Naive thymus-derived CD8-positive, alpha-beta T cell (primary cell): ENCODE measurements at regions not wholly inside any gene's neighbourhood (a gene's known extent, or its start where the extent isn't known, plus 50 kb on each side); places are given as distances from the start of the nearest gene placed in this dataset.
"Not testable (repeated sequence)": the region's sequence is repeated elsewhere in the genome, so short reads cannot be mapped to it uniquely, and the experiment has no call there.

ENCODE experiments used
- ATAC-seq, 2 donors: fragments of 150-1000 bp; cut with Tn5 transposase in 1 of 2; sonication (Bioruptor Pico), chemical (Tn5 transposase) in 1 of 2; 1 replicate in 1 of 2; 2 replicates in 1 of 2; pipeline ENCODE4 v1.10.0; 2021; ENCODE audit warnings: mild to moderate bottlenecking in 2 of 2, moderate library complexity in 2 of 2
- POLR2A ChIA-PET: fragments of 350-600 bp; sonication (Branson Sonifier 250); formaldehyde crosslinking; loops from one replicate; lab custom pipeline; 2021; ENCODE audit warnings: antibody characterized with exemption; lab: Charles Lee
- DNase-seq, 10 donors: peaks; one replicate each; pipeline versions ENCODE4 v3.0.0 to v3.0.0-alpha.2; 2020 to 2022
- H3K27ac Mint-ChIP-seq, 10 donors: one replicate each; pipeline ENCODE4 v1.8.0; 2020 to 2022; ENCODE audit warnings: mild to moderate bottlenecking in 10 of 10, mixed read lengths in 10 of 10, moderate library complexity in 4 of 10, inconsistent platforms in 1 of 10
- H3K27me3 Mint-ChIP-seq, 5 donors: one replicate each; pipeline ENCODE4 v1.8.0; 2021 to 2022; ENCODE audit warnings: mixed read lengths in 5 of 5
- H3K36me3 Mint-ChIP-seq, 3 donors: one replicate each; pipeline ENCODE4 v1.8.0; 2020 to 2022; ENCODE audit warnings: mixed read lengths in 3 of 3, mild to moderate bottlenecking in 2 of 3, inconsistent platforms in 1 of 3
- H3K4me1 Mint-ChIP-seq, 4 donors: one replicate each; pipeline ENCODE4 v1.8.0; 2021 to 2022; ENCODE audit warnings: mixed read lengths in 4 of 4
- H3K4me3 Mint-ChIP-seq, 10 donors: one replicate each; pipeline ENCODE4 v1.8.0; 2020 to 2022; ENCODE audit warnings: mild to moderate bottlenecking in 10 of 10, mixed read lengths in 10 of 10, moderate library complexity in 6 of 10, inconsistent platforms in 1 of 10
- H3K9me3 Mint-ChIP-seq, 9 donors: one replicate each; pipeline ENCODE4 v1.8.0; 2020 to 2022; ENCODE audit warnings: mixed read lengths in 9 of 9, mild to moderate bottlenecking in 3 of 9, inconsistent platforms in 1 of 9, moderate library complexity in 1 of 9

DNA sequence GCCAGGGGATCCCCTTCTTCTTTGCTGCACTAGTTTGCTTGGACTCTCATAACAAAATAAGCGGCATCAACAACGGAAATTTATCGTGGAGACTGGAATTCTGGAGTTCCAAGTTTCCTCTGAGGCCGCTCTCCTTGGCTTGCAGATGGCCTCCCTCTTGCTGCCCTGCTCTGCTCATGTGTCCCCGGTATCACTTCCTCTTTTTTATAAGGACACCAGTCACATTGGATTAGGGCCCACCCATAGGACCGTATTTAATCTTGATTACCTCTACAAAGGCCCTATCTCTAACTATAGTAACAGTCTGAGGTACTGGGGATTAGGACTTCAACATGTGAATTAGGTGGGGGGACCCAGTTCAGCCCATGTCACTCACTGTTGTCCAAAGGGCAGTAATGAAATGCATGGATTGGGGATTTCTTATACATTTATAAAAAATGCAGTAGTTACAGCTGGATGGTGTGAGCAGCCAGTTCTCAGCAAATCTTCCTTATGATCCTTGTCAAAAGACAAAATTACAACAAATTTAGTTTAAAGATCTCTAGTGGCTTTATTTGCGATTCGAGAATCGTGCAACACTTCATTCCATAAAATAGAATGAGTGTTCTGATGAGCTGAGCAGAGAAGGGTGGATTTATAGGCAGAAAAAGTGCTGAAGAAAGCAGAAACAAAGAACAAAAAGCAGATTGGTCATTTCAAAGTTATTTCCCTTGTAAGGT lies 59.3 kb upstream of the AKAP12 start:
- POLR2A ChIA-PET, result no interaction called here
- H3K9me3 Mint-ChIP-seq, result peaks cover 0 to 16% (median 2%) of the 10 kb centered on the region in 9 donors
- peaks cover 14 to 44% (median 24%) of the 10 kb centered on the region in 5 donors for H3K27me3 Mint-ChIP-seq
- no peaks in the 10 kb centered on the region for H3K36me3 Mint-ChIP-seq
- H3K4me3 Mint-ChIP-seq, result no peak overlapping the region
- DNase-seq, result no peak
- H3K27ac Mint-ChIP-seq, result no peak overlapping the region
- no peak for ATAC-seq
- H3K4me1 Mint-ChIP-seq, result no peaks in the 10 kb centered on the region

- Mint-ChIP-seq H3K4me1 (no peaks in the 10 kb centered on the region), H3K4me3 (no peak overlapping the region), H3K36me3 (no peaks in the 10 kb centered on the region), H3K9me3 (peaks cover 0 to 16% (median 2%) of the 10 kb centered on the region in 9 donors), H3K27ac (no peak overlapping the region), H3K27me3 (peaks cover 6 to 34% (median 16%) of the 10 kb centered on the region in 5 donors)
- no peak for ATAC-seq
- POLR2A ChIA-PET, result no interaction called here
- DNase-seq, result no peak
Observed at GRCh38 chr6:151181706-151182363, 57.9 kb upstream of the AKAP12 start.

DNA sequence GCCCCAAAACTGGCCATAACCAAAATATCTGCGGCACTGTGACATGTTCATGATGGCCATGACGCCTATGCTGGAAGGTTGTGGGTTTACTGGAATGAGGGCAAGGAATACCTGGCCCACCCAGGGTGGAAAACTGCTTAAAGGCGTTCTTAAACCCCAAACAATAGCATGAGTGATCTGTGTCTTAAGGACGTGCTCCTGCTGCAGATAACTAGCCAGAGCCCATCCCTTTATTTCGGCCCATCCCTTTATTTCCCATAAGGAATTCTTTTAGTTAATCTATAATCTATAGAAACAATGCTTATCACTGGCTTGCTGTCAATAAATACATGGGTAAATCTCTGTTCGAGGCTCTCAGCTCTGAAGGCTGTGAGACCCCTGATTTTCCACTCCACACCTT lies 56.8 kb upstream of the AKAP12 start:
- Mint-ChIP-seq H3K9me3 (peaks cover 0 to 16% (median 2%) of the 10 kb centered on the region in 9 donors), H3K27me3 (peaks cover 3 to 22% (median 16%) of the 10 kb centered on the region in 5 donors)
- H3K4me1 Mint-ChIP-seq, H3K36me3 Mint-ChIP-seq, H3K4me3 Mint-ChIP-seq, POLR2A ChIA-PET, H3K27ac Mint-ChIP-seq, ATAC-seq, DNase-seq: not testable (repeated sequence)

DNA sequence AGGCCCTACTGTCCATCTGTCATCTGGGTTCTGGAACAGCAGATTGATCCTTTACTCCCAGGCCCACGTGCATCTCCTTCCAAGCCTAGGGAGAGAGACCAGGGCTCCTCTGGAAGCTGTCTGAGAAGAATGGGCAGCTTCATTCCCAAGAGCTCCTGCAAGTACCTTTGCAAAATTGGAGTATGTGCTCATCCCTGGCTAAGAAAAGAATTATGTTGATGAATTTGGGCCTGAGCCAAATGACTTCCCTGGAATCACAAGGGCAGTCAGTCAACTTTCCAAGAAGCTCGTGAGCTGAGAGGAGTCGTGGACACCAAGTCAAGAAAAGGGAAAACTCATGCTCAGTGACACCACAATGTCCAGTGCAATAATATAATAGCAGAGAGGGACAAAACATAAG lies 54.6 kb upstream of the AKAP12 start:
- H3K4me3 Mint-ChIP-seq, result no peak overlapping the region
- no peak for DNase-seq
- no peaks in the 10 kb centered on the region for H3K4me1 Mint-ChIP-seq
- peaks cover 0 to 16% (median 2%) of the 10 kb centered on the region in 9 donors for H3K9me3 Mint-ChIP-seq
- no peak for ATAC-seq
- H3K27ac Mint-ChIP-seq, result no peak overlapping the region
- H3K36me3 Mint-ChIP-seq, result no peaks in the 10 kb centered on the region
- POLR2A ChIA-PET, result no interaction called here
- peaks cover 0 to 2% (median under 1%) of the 10 kb centered on the region in 5 donors for H3K27me3 Mint-ChIP-seq

GRCh38 chr6:151186306-151186705 lies 53.5 kb upstream of the AKAP12 start:
- peaks cover 0 to 5% (median 2%) of the 10 kb centered on the region in 5 donors for H3K27me3 Mint-ChIP-seq
- DNase-seq (no peak), ATAC-seq (no peak)
- no peaks in the 10 kb centered on the region for H3K36me3 Mint-ChIP-seq
- no peak overlapping the region for H3K27ac Mint-ChIP-seq
- POLR2A ChIA-PET, result no interaction called here
- H3K9me3 Mint-ChIP-seq, result peaks cover 0 to 16% (median 2%) of the 10 kb centered on the region in 9 donors
- H3K4me3 Mint-ChIP-seq, result no peak overlapping the region
- H3K4me1 Mint-ChIP-seq, result no peaks in the 10 kb centered on the region

- Mint-ChIP-seq H3K36me3 (no peaks in the 10 kb centered on the region), H3K27me3 (peaks cover 0 to 6% (median 3%) of the 10 kb centered on the region in 5 donors), H3K27ac (no peak overlapping the region), H3K4me3 (no peak overlapping the region), H3K4me1 (no peaks in the 10 kb centered on the region), H3K9me3 (peaks cover 0 to 16% (median 2%) of the 10 kb centered on the region in 9 donors)
- no peak for ATAC-seq
- DNase-seq, result no peak
- POLR2A ChIA-PET, result no interaction called here
Observed at GRCh38 chr6:151186804-151187330, 52.9 kb upstream of the AKAP12 start.
